Esophagus (tissue), 2 donors: ENCODE measurements at regions not wholly inside any gene's neighbourhood (a gene's known extent, or its start where the extent isn't known, plus 50 kb on each side); places are given as distances from the start of the nearest gene placed in this dataset.

ENCODE experiments used
- H3K27ac ChIP-seq, 2 donors: one replicate each; pipeline ENCODE4 v1.5.1; 2013; ENCODE audit warnings: low read depth in 2 of 2, mild to moderate bottlenecking in 2 of 2, inconsistent platforms in 1 of 2, low read length in 1 of 2, moderate library complexity in 1 of 2
- H3K27me3 ChIP-seq, 2 donors: one replicate each; pipeline ENCODE4 v1.6.1; 2013; ENCODE audit warnings: low read length in 2 of 2, control low read depth in 1 of 2, mild to moderate bottlenecking in 1 of 2; ENCODE audit not compliant: insufficient read depth in 2 of 2, control insufficient read depth in 1 of 2
- H3K36me3 ChIP-seq, 2 donors: one replicate each; pipeline ENCODE4 v1.6.1; 2013; ENCODE audit warnings: low read length in 1 of 2; ENCODE audit not compliant: control insufficient read depth in 2 of 2, insufficient read depth in 2 of 2
- H3K4me1 ChIP-seq, 2 donors: one replicate each; pipeline ENCODE4 v1.6.1; 2013; ENCODE audit warnings: low read length in 1 of 2; ENCODE audit not compliant: control insufficient read depth in 2 of 2, insufficient read depth in 2 of 2
- H3K4me3 ChIP-seq, 2 donors: one replicate each; pipeline ENCODE4 v1.5.1; 2013; ENCODE audit warnings: low read length in 2 of 2, mild to moderate bottlenecking in 2 of 2, low read depth in 1 of 2, moderate library complexity in 1 of 2
- H3K9me3 ChIP-seq, 2 donors: one replicate each; pipeline ENCODE4 v1.6.1; 2013; ENCODE audit warnings: mild to moderate bottlenecking in 2 of 2, low read depth in 1 of 2, low read length in 1 of 2, moderate library complexity in 1 of 2; ENCODE audit not compliant: control insufficient read depth in 2 of 2, insufficient read depth in 1 of 2
- WGBS, 2 donors: extraction: QIAGEN DNeasy Blood & Tissue Kit; methylation state at CpG; one replicate each; pipeline ENCODE4 v1.1.7; 2013; 5-methylcytosine and 5-hydroxymethylcytosine counted together
- donor health status: healthy with polysubstance abuse.
- donor health status: Bipolar disorder and iron deficiency.

- Histone ChIP-seq H3K27ac (no peak overlapping the region), H3K36me3 (no peaks in the 10 kb centered on the region), H3K9me3 (no peaks in the 10 kb centered on the region), H3K4me3 (no peak overlapping the region), H3K4me1 (no peaks in the 10 kb centered on the region), H3K27me3 (no peaks in the 10 kb centered on the region)
- 81 to 85% methylated on average over 8 of the region's 8 CpGs for WGBS, 2 donors
These were observed 1028.6 kb upstream of the ZEB2 start for GRCh38 chr2:145548479-145548878.

DNA sequence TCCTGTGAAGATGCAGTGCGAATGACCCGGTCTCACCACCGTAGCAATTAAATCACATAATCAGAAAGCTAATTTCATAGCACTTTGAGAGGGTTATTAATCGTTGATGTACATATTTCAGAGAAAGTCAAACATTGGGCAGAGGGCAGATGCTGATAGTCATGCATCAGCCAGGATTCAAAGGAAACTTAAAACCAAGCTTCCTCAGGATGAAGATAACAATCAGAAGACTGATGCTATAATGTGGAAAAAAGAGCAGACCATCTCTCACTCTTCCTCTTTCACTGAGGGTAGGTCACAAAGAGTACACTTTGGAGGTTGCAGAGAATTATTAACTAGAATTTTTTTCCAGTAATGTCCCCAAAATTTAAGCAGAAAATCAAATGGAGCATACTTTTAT is 1027.7 kb upstream of the ZEB2 start:
- WGBS, 2 donors, result 66 to 67% methylated on average over 4 of the region's 4 CpGs
- Histone ChIP-seq H3K27ac (no peak overlapping the region), H3K27me3 (no peaks in the 10 kb centered on the region), H3K4me1 (no peaks in the 10 kb centered on the region), H3K9me3 (no peaks in the 10 kb centered on the region), H3K36me3 (no peaks in the 10 kb centered on the region), H3K4me3 (no peak overlapping the region)

GRCh38 chr2:145546091-145546490 is 1026.2 kb upstream of the ZEB2 start:
- no peaks in the 10 kb centered on the region for H3K9me3 ChIP-seq
- WGBS, 2 donors, result 80% methylated on average over 2 of the region's 2 CpGs
- H3K27me3 ChIP-seq, result no peaks in the 10 kb centered on the region
- H3K4me1 ChIP-seq, result no peaks in the 10 kb centered on the region
- no peak overlapping the region for H3K27ac ChIP-seq
- no peaks in the 10 kb centered on the region for H3K36me3 ChIP-seq
- H3K4me3 ChIP-seq, result no peak overlapping the region

- Histone ChIP-seq H3K36me3 (no peaks in the 10 kb centered on the region), H3K27me3 (no peaks in the 10 kb centered on the region), H3K9me3 (no peaks in the 10 kb centered on the region), H3K4me1 (no peaks in the 10 kb centered on the region), H3K4me3 (no peak overlapping the region), H3K27ac (no peak overlapping the region)
- 78 to 83% methylated on average over 5 of the region's 5 CpGs for WGBS, 2 donors
These were observed 1023.9 kb upstream of the ZEB2 start for GRCh38 chr2:145543856-145544255.

DNA sequence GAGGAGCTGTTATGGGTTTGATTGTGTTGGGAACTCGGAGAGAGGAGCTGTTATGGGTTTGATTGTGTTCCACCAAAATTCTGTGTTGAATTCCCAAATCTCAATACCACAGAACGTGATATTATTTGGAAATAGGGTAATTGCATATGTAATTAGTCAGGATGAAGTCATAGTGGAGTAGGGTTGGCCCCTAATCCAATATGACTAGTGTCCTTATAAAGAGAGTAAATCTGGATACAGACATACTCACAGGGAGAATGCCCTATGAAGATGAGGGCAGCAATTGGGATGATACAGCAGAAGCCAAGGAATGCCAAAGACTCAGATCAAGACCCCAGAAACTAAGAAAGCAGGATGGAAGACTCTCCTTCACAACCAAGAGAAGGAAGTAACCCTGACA is 1023.2 kb upstream of the ZEB2 start:
- Histone ChIP-seq H3K4me1 (no peaks in the 10 kb centered on the region), H3K27ac (no peak overlapping the region), H3K4me3 (no peak overlapping the region), H3K27me3 (no peaks in the 10 kb centered on the region), H3K36me3 (no peaks in the 10 kb centered on the region), H3K9me3 (no peaks in the 10 kb centered on the region)
- 78 to 79% methylated on average over 2 of the region's 2 CpGs for WGBS, 2 donors

DNA sequence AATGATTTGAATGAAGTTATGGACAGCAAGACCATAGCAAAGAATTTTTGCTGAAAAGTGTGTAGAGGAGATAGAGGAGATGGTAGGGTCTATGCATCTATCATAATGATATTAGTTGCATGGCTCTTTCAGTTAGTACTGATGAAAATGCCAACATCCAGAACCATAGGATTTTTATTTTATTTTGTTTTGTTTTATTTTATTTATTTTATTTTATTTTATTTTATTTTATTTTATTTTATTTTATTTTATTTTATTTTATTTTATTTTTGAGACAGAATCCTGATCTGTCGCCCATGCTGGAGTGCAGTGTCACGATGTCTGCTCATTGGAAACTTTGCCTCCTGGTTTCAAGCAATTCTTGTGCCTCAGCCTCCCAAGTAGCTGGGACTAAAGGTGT is 1021.1 kb upstream of the ZEB2 start:
- Histone ChIP-seq H3K4me1 (no peaks in the 10 kb centered on the region), H3K9me3 (no peaks in the 10 kb centered on the region), H3K36me3 (no peaks in the 10 kb centered on the region), H3K4me3 (no peak overlapping the region), H3K27ac (no peak overlapping the region), H3K27me3 (no peaks in the 10 kb centered on the region)
- WGBS, 2 donors, result 92 to 93% methylated on average over 2 of the region's 2 CpGs

- Histone ChIP-seq H3K4me3 (no peak overlapping the region), H3K27ac (no peak overlapping the region), H3K4me1 (no peaks in the 10 kb centered on the region), H3K36me3 (no peaks in the 10 kb centered on the region), H3K27me3 (no peaks in the 10 kb centered on the region), H3K9me3 (no peaks in the 10 kb centered on the region)
- 66 to 73% methylated on average over 5 of the region's 5 CpGs for WGBS, 2 donors
These were observed 1018.9 kb upstream of the ZEB2 start for GRCh38 chr2:145538661-145539350.

DNA sequence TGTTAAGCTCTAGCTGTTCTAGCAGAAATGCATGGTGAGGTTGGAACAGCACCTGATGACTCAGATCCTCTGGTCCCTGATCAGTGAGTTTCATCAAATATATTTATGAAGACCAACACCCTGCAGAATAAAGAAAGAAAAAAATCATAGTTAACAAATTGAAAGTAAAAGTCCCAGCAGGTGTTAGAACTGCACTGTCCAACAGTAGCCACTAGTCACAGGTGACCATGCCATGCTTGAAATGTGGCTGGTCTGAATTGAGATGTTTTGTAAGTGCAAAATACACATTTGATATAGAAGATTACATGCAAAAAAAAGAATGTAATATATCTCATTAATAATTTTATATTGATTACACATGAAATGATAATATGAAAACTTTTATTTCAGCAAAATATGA is 1010.7 kb upstream of the ZEB2 start:
- no peak overlapping the region for H3K27ac ChIP-seq

DNA sequence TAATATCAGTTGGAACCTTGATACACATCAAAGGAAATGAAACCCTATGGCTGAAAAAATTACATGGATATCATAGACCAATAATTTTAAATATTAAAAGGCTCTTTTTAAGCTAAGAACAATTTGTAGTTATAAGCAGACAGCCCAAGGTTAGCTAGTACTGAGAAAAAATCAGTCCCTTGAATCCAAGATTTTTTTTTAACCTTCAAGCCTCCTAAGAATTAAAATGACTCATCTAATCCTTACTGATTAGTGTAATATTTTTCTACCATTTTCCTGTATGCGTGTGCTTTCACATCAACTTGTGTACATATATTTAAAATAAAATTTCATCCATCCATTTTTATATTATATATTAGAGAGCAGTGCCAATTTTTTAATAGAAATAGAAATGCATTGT is 1004.9 kb upstream of the ZEB2 start:
- Histone ChIP-seq H3K36me3 (no peaks in the 10 kb centered on the region), H3K27me3 (no peaks in the 10 kb centered on the region), H3K27ac (no peak overlapping the region), H3K4me3 (no peak overlapping the region), H3K9me3 (no peaks in the 10 kb centered on the region), H3K4me1 (no peaks in the 10 kb centered on the region)
- 31 to 50% methylated on average over 1 of the region's 1 CpG for WGBS, 2 donors

More for the DNA sequence above, 1010.7 kb upstream of the ZEB2 start:
- no peaks in the 10 kb centered on the region for H3K4me1 ChIP-seq
- H3K4me3 ChIP-seq, result no peak overlapping the region
- H3K36me3 ChIP-seq, result no peaks in the 10 kb centered on the region
- H3K9me3 ChIP-seq, result no peaks in the 10 kb centered on the region
- no peaks in the 10 kb centered on the region for H3K27me3 ChIP-seq

- H3K27ac ChIP-seq, result no peak overlapping the region
- no peaks in the 10 kb centered on the region for H3K36me3 ChIP-seq
- no peaks in the 10 kb centered on the region for H3K4me1 ChIP-seq
- H3K4me3 ChIP-seq, result no peak overlapping the region
- H3K27me3 ChIP-seq, result no peaks in the 10 kb centered on the region
- 74 to 82% methylated on average over 6 of the region's 6 CpGs for WGBS, 2 donors
- no peaks in the 10 kb centered on the region for H3K9me3 ChIP-seq
These were observed 1004.4 kb upstream of the ZEB2 start for GRCh38 chr2:145524303-145524702.
